Hepatocyte (in vitro differentiated cells): ENCODE measurements at regions not wholly inside any gene's neighbourhood (a gene's known extent, or its start where the extent isn't known, plus 50 kb on each side); places are given as distances from the start of the nearest gene placed in this dataset.

Source experiments
- CTCF ChIP-seq: fragments of 200-600 bp; sonication (generic); IDR thresholded peaks from 2 replicates; pipeline ENCODE4 v1.5.1; 2016; ENCODE audit warnings: antibody characterized with exemption, mild to moderate bottlenecking; ENCODE audit not compliant: poor library complexity
- EZH2 ChIP-seq: fragments of 200-600 bp; sonication (generic); IDR thresholded peaks from 2 replicates; pipeline ENCODE4 v1.6.1; 2016; ENCODE audit warnings: antibody characterized with exemption, mild to moderate bottlenecking, borderline replicate concordance
- EZH2phosphoT487 ChIP-seq: fragments of 200-600 bp; sonication (generic); IDR thresholded peaks from one replicate; pipeline ENCODE4 v1.6.1; 2018; ENCODE audit warnings: antibody characterized with exemption, mild to moderate bottlenecking, low read depth, moderate library complexity; ENCODE audit not compliant: unreplicated experiment, severe bottlenecking

GRCh38 chr17:62868723-62869122 is 60.6 kb upstream of the MARCHF10 start:
- no peak for TF ChIP-seq CTCF
- TF ChIP-seq EZH2: no peak
- no peak for TF ChIP-seq EZH2phosphoT487
